ENCODE measurements at regions not wholly inside any gene's neighbourhood (a gene's known extent, or its start where the extent isn't known, plus 50 kb on each side); places are given as distances from the start of the nearest gene placed in this dataset.

DNA sequence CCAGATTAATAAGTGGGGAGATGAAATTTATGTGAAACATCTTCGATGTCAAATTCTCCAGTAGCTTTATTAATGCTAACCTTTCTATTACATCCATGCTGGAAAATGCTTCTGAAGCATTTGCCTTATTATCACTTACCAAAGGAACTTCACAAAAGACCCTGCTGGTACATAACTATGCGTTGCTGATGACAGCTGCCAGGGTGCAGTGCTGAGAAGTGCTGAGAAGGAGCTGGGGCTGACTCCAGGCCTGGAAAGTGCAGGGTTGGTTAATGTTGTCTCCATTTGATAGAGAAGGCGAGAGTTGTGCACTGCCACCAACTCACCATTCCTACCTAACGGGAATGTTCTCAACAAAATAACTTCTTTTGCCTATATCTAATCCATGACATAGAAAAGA is 736.0 kb upstream of the NR2F2 start:
- Histone ChIP-seq H4K20me1 (ENCODE audit: insufficient read depth, low read length) (no peaks in the 10 kb centered on the region), H3K9ac (ENCODE audit: low read length) (no peak overlapping the region), H3K4me1 (ENCODE audit: insufficient read depth, low read length, severe bottlenecking) (no peaks in the 10 kb centered on the region), H3K27ac (ENCODE audit: low read depth, low read length, poor library complexity, severe bottlenecking) (no peak overlapping the region), H3K4me3 (ENCODE audit: low read depth, low read length, poor library complexity, severe bottlenecking) (no peak overlapping the region), H2AFZ (ENCODE audit: low read length) (no peak overlapping the region), H3K36me3 (ENCODE audit: insufficient read depth, low read length) (no peaks in the 10 kb centered on the region), H3K27me3 (ENCODE audit: insufficient read depth, low read length) (no peaks in the 10 kb centered on the region), H3K4me2 (ENCODE audit: low read length) (no peak overlapping the region), H3K79me2 (ENCODE audit: insufficient read depth, low read length) (no peaks in the 10 kb centered on the region), H3K9me2 (ENCODE audit: low read depth, low read length) (no peaks in the 10 kb centered on the region), H3K9me3 (ENCODE audit: low read length) (no peaks in the 10 kb centered on the region), H3F3A (ENCODE audit: insufficient read depth, low read length) (no peaks in the 10 kb centered on the region)
- TF ChIP-seq EZH2 (IDR thresholded peaks at IDR 0.05; ENCODE audit: borderline replicate concordance, low read length) (no peak), CTCF (IDR thresholded peaks at IDR 0.05; ENCODE audit: low read length) (no peak)

GRCh38 chr15:95595759-95596158 is 734.7 kb upstream of the NR2F2 start:
- no peak overlapping the region for H3K27ac ChIP-seq (ENCODE audit: low read depth, low read length, poor library complexity, severe bottlenecking)
- H3K36me3 ChIP-seq (ENCODE audit: insufficient read depth, low read length) = no peaks in the 10 kb centered on the region
- H3K4me1 ChIP-seq (ENCODE audit: insufficient read depth, low read length, severe bottlenecking) = no peaks in the 10 kb centered on the region
- no peaks in the 10 kb centered on the region for H4K20me1 ChIP-seq (ENCODE audit: insufficient read depth, low read length)
- H3K4me2 ChIP-seq (ENCODE audit: low read length) = no peak overlapping the region
- TF ChIP-seq EZH2 (IDR thresholded peaks at IDR 0.05; ENCODE audit: borderline replicate concordance, low read length) = no peak
- no peak for TF ChIP-seq CTCF (IDR thresholded peaks at IDR 0.05; ENCODE audit: low read length)
- no peak overlapping the region for H2AFZ ChIP-seq (ENCODE audit: low read length)
- H3K9me3 ChIP-seq (ENCODE audit: low read length) = no peaks in the 10 kb centered on the region
- H3K9me2 ChIP-seq (ENCODE audit: low read depth, low read length) = no peaks in the 10 kb centered on the region
- no peak overlapping the region for H3K9ac ChIP-seq (ENCODE audit: low read length)
- H3F3A ChIP-seq (ENCODE audit: insufficient read depth, low read length) = no peaks in the 10 kb centered on the region
- H3K27me3 ChIP-seq (ENCODE audit: insufficient read depth, low read length) = no peaks in the 10 kb centered on the region
- H3K4me3 ChIP-seq (ENCODE audit: low read depth, low read length, poor library complexity, severe bottlenecking) = no peak overlapping the region
- H3K79me2 ChIP-seq (ENCODE audit: insufficient read depth, low read length) = no peaks in the 10 kb centered on the region

- H3K4me2 ChIP-seq (ENCODE audit: low read length) = no peak overlapping the region
- H3K27me3 ChIP-seq (ENCODE audit: insufficient read depth, low read length) = no peaks in the 10 kb centered on the region
- TF ChIP-seq CTCF (IDR thresholded peaks at IDR 0.05; ENCODE audit: low read length) = no peak
- no peak for TF ChIP-seq EZH2 (IDR thresholded peaks at IDR 0.05; ENCODE audit: borderline replicate concordance, low read length)
- no peak overlapping the region for H3K4me3 ChIP-seq (ENCODE audit: low read depth, low read length, poor library complexity, severe bottlenecking)
- H3K36me3 ChIP-seq (ENCODE audit: insufficient read depth, low read length) = no peaks in the 10 kb centered on the region
- no peak overlapping the region for H2AFZ ChIP-seq (ENCODE audit: low read length)
- no peaks in the 10 kb centered on the region for H3K79me2 ChIP-seq (ENCODE audit: insufficient read depth, low read length)
- no peaks in the 10 kb centered on the region for H4K20me1 ChIP-seq (ENCODE audit: insufficient read depth, low read length)
- H3F3A ChIP-seq (ENCODE audit: insufficient read depth, low read length) = no peaks in the 10 kb centered on the region
- no peaks in the 10 kb centered on the region for H3K9me2 ChIP-seq (ENCODE audit: low read depth, low read length)
- no peak overlapping the region for H3K27ac ChIP-seq (ENCODE audit: low read depth, low read length, poor library complexity, severe bottlenecking)
- no peaks in the 10 kb centered on the region for H3K9me3 ChIP-seq (ENCODE audit: low read length)
- H3K9ac ChIP-seq (ENCODE audit: low read length) = no peak overlapping the region
- no peaks in the 10 kb centered on the region for H3K4me1 ChIP-seq (ENCODE audit: insufficient read depth, low read length, severe bottlenecking)
Measured at GRCh38 chr15:95596496-95596895, 734.0 kb upstream of the NR2F2 start.
